Adrenal gland (tissue), 9 donors: ENCODE measurements at regions not wholly inside any gene's neighbourhood (a gene's known extent, or its start where the extent isn't known, plus 50 kb on each side); places are given as distances from the start of the nearest gene placed in this dataset.
A peak's percentile ranks its signal among the peaks of the same experiment; 100 is the strongest.

Experiments used
- DNase-seq, 7 donors: peaks; one replicate each; pipeline ENCODE4 v3.0.0-alpha.2; 2019 to 2020
- H3K27ac ChIP-seq, 5 donors: fragments of 200-600 bp; sonication (generic) in 4 of 5; 1 replicate in 3 of 5; 2 replicates in 2 of 5; pipeline versions ENCODE4 v1.5.1 to v1.8.0; 2016 to 2020; ENCODE audit warnings: mild to moderate bottlenecking in 1 of 5
- H3K27me3 ChIP-seq: fragments of 200-600 bp; 2 replicates; pipeline ENCODE4 v1.8.0; 2021
- H3K36me3 ChIP-seq, 2 donors: fragments of 200-600 bp; replicated peaks in 1 of 2; 1 replicate in 1 of 2; 2 replicates in 1 of 2; pipeline versions ENCODE4 v1.5.1 to v1.8.0; 2018 to 2022
- H3K4me1 ChIP-seq, 2 donors: fragments of 200-600 bp; replicated peaks in 1 of 2; 1 replicate in 1 of 2; 2 replicates in 1 of 2; pipeline versions ENCODE4 v1.5.1 to v1.8.0; 2018 to 2021
- H3K4me3 ChIP-seq, 4 donors: fragments of 200-600 bp; sonication (generic) in 3 of 4; one replicate each; pipeline ENCODE4 v1.5.1; 2016 to 2018
- H3K9me3 ChIP-seq, 3 donors: fragments of 200-600 bp; sonication (generic) in 1 of 3; replicated peaks in 1 of 3; 1 replicate in 2 of 3; 2 replicates in 1 of 3; pipeline versions ENCODE4 v1.5.1 to v1.8.0; 2016 to 2021
- POLR2A ChIP-seq, 2 donors: fragments of 450-650 bp; IDR thresholded peaks; one replicate each; pipeline ENCODE4 v1.6.1; 2017; ENCODE audit warnings: antibody characterized with exemption in 2 of 2, mild to moderate bottlenecking in 2 of 2, moderate library complexity in 1 of 2
- WGBS, 4 donors: extraction: QIAGEN DNeasy Blood & Tissue Kit in 2 of 4; methylation state at CpG; one replicate each; pipeline versions ENCODE4 v1.1.5 to v1.1.7; 2013 to 2017; 5-methylcytosine and 5-hydroxymethylcytosine counted together
- intact Hi-C, 2 donors: fragments of 100-400 bp; cut with DNase I; formaldehyde crosslinking; loops; one replicate each; pipeline versions ENCODE4 v1.14.1 to v1.15.0; 2022 to 2023
- TF ChIP-seq, protein P1 (sequence below), 6 experiments: fragments of 450-650 bp in 4 of 6; fragments of 200-600 bp in 2 of 6; sonication (generic) in 1 of 6; IDR thresholded peaks; 1 replicate in 5 of 6; 2 replicates in 1 of 6; pipeline versions ENCODE4 v1.5.1 to v1.8.0; 2016 to 2021; ENCODE audit warnings: antibody characterized with exemption in 6 of 6, mild to moderate bottlenecking in 2 of 6, moderate library complexity in 1 of 6
- donor health status: healthy with polysubstance abuse.
- donor health status: Bipolar disorder and iron deficiency.
- donor health status: DM: yes; HTN: yes; CAD: no.
- donor health status: DM: no; HTN: no; CAD: no.
- donor health status: DM: no; HTN: no; CAD: no.

DNA sequence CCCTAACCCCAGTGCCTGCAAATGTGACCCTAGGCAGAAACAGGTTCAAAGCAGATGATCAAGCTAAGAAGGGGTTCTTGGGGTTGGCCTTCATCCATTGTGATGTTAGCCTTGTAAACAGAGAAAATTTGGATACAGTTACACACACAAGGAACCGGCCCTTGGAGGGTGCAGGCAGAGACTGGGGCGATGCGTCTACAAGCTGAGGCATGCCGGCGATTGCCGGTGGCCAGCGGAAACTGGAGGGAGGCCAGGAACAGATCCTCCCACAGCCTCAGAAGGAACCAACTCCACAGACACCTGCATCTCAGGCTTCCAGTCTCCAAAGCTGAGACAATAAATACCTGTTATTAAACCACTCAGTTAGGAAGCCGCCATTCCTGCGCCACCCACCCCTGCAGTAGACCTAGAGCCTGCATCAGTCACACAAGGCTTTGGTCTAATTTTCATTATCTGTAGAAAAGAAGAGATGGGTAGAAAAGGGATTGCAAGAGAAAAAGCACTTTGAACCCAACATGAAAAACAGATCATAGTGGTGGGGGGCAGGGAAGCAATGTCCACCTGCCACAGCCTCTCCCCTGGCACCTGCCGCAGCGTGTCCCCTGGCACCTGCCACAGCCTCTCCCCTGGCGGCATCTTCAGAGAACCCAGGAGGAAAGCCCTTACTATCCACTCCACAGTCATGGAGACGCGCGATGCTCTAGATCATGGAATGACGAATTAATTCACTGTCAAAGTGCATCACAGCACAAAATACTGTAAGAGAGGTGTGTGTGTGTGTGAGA lies 119.7 kb upstream of the SOX1 start:
- Histone ChIP-seq H3K36me3 (no peaks in the 10 kb centered on the region), H3K4me1 (no peaks in the 10 kb centered on the region), H3K4me3 (no peak overlapping the region), H3K9me3 (no peaks in the 10 kb centered on the region), H3K27me3 (no peaks in the 10 kb centered on the region), H3K27ac (no peak overlapping the region)
- no peak for TF ChIP-seq POLR2A (IDR thresholded peaks at IDR 0.05)
- TF ChIP-seq, protein P1, sequence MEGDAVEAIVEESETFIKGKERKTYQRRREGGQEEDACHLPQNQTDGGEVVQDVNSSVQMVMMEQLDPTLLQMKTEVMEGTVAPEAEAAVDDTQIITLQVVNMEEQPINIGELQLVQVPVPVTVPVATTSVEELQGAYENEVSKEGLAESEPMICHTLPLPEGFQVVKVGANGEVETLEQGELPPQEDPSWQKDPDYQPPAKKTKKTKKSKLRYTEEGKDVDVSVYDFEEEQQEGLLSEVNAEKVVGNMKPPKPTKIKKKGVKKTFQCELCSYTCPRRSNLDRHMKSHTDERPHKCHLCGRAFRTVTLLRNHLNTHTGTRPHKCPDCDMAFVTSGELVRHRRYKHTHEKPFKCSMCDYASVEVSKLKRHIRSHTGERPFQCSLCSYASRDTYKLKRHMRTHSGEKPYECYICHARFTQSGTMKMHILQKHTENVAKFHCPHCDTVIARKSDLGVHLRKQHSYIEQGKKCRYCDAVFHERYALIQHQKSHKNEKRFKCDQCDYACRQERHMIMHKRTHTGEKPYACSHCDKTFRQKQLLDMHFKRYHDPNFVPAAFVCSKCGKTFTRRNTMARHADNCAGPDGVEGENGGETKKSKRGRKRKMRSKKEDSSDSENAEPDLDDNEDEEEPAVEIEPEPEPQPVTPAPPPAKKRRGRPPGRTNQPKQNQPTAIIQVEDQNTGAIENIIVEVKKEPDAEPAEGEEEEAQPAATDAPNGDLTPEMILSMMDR (IDR thresholded peaks at IDR 0.05): no peak
- 81 to 91% (median 84%) methylated on average over 16 of the region's 16 CpGs for WGBS, 4 donors
- intact Hi-C loops: no loop called here
- peak in 1 of 7 donors; percentile 9 for DNase-seq

DNA sequence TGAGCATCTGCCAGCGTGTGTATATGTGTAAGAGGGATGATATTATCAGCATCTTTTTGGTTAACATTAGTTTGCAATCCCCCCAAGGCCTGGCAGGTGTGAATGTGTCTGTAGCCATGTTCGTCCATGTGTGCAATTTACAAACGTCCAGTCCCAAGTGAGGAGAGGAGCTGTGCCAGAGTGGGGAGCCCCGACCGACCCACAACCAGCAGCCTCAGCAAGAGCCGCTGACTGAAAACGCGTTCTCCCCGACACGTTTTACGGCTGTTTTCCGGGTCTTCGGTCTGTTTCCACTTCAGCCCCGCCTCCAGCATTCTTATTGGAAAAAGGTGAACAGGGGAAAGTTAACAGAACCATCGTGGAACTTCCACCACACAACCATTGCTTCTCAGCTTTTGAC lies 119.1 kb upstream of the SOX1 start:
- TF ChIP-seq POLR2A (IDR thresholded peaks at IDR 0.05): no peak
- TF ChIP-seq, protein P1 (IDR thresholded peaks at IDR 0.05): no peak
- Histone ChIP-seq H3K27me3 (no peaks in the 10 kb centered on the region), H3K9me3 (no peaks in the 10 kb centered on the region), H3K4me1 (no peaks in the 10 kb centered on the region), H3K36me3 (no peaks in the 10 kb centered on the region), H3K4me3 (no peak overlapping the region), H3K27ac (no peak overlapping the region)
- intact Hi-C loops: no loop called here
- DNase-seq: peak in 1 of 7 donors; percentile 17
- WGBS, 4 donors: 63 to 76% (median 66%) methylated on average over 15 of the region's 15 CpGs

DNA sequence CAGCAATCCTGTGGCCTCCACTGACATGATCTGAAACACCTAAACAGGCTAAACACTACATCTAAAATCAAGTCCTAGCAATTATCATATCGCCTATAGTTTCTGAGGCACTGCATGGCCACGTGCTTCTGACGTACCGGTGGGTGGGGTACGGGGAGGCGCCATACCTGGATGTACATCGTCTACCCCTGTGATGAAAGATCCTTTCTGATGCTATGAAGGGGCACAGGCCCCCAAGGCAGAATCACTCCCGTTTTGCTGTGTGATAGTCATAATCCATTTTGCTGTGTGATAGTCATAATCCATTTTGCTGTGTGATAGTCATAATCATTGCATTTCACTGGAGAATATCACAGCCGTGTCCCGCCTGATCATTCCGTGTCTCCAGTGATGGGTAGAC lies 118.7 kb upstream of the SOX1 start:
- Histone ChIP-seq H3K4me3 (no peak overlapping the region), H3K27ac (no peak overlapping the region), H3K36me3 (no peaks in the 10 kb centered on the region), H3K9me3 (no peaks in the 10 kb centered on the region), H3K27me3 (no peaks in the 10 kb centered on the region), H3K4me1 (no peaks in the 10 kb centered on the region)
- TF ChIP-seq, protein P1 (IDR thresholded peaks at IDR 0.05): no peak
- TF ChIP-seq POLR2A (IDR thresholded peaks at IDR 0.05): no peak
- intact Hi-C loops: no loop called here
- WGBS, 4 donors: 77 to 94% (median 85%) methylated on average over 11 of the region's 11 CpGs
- peak in 1 of 7 donors; percentile 35 for DNase-seq

DNA sequence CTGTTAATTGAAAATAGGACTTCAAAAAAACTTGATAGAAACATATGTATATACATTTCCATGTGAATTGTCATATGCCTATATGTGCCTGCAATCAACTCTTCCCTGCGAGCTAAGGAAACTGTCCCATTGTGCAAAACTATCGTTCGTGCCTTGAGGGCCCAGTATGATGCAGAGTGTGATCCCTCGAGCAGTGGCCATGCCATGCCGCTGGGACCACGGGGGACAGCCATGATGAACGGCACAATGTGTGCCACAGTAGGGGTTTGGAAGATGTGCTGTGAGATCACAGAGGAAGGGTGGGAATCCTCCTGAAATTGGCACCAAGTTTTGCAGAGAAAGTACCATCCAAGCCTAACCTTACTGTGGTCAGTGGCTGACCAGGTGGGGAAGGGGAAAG lies 118.1 kb upstream of the SOX1 start:
- peak in 1 of 7 donors; percentile 10 for DNase-seq
- Histone ChIP-seq H3K27me3 (no peaks in the 10 kb centered on the region), H3K9me3 (no peaks in the 10 kb centered on the region), H3K36me3 (no peaks in the 10 kb centered on the region), H3K4me1 (no peaks in the 10 kb centered on the region), H3K4me3 (no peak overlapping the region), H3K27ac (no peak overlapping the region)
- intact Hi-C loops: no loop called here
- 81 to 88% (median 84%) methylated on average over 7 of the region's 7 CpGs for WGBS, 4 donors
- TF ChIP-seq, protein P1 (IDR thresholded peaks at IDR 0.05): no peak
- TF ChIP-seq POLR2A (IDR thresholded peaks at IDR 0.05): no peak
